ENCODE measurements at regions not wholly inside any gene's neighbourhood (a gene's known extent, or its start where the extent isn't known, plus 50 kb on each side); places are given as distances from the start of the nearest gene placed in this dataset.
"Not testable (repeated sequence)": the region's sequence is repeated elsewhere in the genome, so short reads cannot be mapped to it uniquely, and the experiment has no call there.

DNA sequence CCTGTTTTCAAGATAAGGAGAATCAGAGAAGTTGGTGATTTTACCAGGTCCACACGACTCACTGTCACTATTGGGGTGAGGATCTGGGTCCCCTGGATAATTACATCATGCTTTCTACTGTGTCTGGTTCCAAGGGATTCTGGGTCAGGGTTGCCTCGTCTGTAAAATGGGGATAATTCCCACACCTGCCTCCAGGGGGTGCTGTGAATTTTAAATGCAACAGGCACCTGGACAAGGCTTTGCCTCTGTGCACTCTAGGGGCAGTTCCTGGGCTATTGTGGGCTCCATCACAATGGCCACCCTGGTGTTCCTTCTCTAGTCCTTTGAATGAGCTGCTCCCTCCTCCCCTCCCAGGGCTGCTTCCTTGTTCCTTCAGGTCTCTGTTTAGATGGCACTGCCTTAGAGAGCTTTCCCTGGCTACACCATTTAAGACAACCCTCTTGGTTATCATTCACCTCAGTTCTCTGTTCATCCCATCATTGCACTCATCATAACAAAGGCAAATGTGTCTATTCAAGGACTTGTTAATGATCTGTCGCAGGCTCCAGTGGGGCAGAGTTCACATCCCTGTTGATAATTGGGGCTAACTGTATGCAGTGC lies 178.6 kb downstream of the MIAT start:
- no peak overlapping the region for H3K4me3 ChIP-seq (ENCODE audit: insufficient read depth, low read depth, low read length)
- H3K27me3 ChIP-seq (ENCODE audit: control insufficient read depth, insufficient read depth, low read length): no peaks in the 10 kb centered on the region
- DNase-seq: peak; percentile 83
- H3K36me3 ChIP-seq (replicated peaks; ENCODE audit: control insufficient read depth, insufficient read depth, low read length): no peaks in the 10 kb centered on the region

DNA sequence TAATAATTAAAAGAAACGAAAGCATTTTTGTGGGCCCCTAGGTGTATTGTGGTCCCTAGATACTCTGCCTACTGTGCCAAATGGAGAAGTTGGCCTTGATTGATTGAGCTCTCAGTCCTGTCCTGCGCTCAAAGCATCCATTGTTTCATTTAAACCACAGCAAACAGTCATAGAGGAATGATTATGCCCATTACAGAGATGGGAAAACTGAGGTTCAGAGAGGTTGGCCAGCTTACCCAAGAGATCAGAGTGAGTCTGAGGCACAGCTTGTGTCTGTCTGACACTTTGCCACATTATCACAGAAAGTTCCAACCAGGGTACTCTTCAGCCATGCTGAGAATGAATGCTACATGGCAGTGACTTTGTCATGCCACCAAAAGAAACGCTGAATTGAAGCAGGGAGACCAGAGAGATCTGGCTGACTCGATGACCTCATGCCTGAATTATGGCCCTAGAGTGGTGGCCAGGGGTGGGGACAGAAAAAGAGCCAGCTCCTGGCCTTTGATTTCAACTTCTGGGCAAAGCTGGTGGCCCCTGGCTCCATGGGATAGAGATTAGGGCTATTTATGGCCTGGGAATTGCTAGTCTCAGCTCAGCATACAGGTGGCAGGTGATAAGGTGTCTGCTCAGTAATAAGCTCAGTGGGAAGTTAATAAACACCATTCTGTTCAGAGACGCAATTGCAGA lies 180.5 kb downstream of the MIAT start:
- H3K27me3 ChIP-seq (ENCODE audit: control insufficient read depth, insufficient read depth, low read length): no peaks in the 10 kb centered on the region
- no peak overlapping the region for H3K4me3 ChIP-seq (ENCODE audit: insufficient read depth, low read depth, low read length)
- no peaks in the 10 kb centered on the region for H3K36me3 ChIP-seq (replicated peaks; ENCODE audit: control insufficient read depth, insufficient read depth, low read length)
- DNase-seq: no peak

DNA sequence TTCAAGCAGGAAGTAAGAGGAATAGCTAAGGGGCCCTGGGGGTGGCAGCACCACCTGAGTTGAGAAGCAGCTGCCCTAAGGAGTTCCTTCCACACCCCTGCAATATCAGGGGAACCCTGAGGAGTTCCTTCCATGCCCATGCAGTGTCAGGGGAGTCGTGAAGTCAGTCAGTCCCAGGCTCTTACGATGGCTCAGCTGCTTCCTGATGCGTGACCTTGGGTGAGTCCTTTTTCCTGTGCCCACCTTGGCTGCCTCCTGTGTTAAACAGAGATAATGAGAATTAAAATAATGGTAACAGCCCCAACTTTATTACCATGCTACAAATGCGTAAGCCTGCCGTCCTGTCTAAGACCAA lies 181.1 kb downstream of the MIAT start:
- Histone ChIP-seq H3K4me3 (ENCODE audit: insufficient read depth, low read depth, low read length) (no peak overlapping the region), H3K27me3 (ENCODE audit: control insufficient read depth, insufficient read depth, low read length) (no peaks in the 10 kb centered on the region), H3K36me3 (replicated peaks; ENCODE audit: control insufficient read depth, insufficient read depth, low read length) (no peaks in the 10 kb centered on the region)
- DNase-seq: no peak

DNA sequence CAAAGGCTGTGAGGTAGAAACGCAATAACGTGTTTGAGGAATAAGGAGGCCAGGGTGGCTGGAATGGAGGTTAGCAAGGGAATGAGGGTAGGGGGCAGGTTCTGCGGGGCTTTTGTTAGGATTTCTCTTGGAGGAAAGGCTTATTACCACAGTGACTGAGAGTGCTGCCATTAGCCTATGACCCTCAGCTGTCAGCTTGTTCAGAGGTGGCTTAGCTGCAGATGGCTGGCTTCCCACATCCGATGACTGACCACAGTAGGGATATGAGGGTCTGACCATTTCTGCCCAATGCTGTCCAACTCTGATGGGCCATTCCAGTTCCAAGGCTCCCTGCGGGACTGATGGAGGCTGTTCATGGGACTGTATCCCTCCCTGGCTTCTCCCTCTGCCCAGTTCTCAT lies 181.8 kb downstream of the MIAT start:
- Histone ChIP-seq H3K27me3 (ENCODE audit: control insufficient read depth, insufficient read depth, low read length) (no peaks in the 10 kb centered on the region), H3K4me3 (ENCODE audit: insufficient read depth, low read depth, low read length) (no peak overlapping the region), H3K36me3 (replicated peaks; ENCODE audit: control insufficient read depth, insufficient read depth, low read length) (no peaks in the 10 kb centered on the region)
- DNase-seq: no peak

DNA sequence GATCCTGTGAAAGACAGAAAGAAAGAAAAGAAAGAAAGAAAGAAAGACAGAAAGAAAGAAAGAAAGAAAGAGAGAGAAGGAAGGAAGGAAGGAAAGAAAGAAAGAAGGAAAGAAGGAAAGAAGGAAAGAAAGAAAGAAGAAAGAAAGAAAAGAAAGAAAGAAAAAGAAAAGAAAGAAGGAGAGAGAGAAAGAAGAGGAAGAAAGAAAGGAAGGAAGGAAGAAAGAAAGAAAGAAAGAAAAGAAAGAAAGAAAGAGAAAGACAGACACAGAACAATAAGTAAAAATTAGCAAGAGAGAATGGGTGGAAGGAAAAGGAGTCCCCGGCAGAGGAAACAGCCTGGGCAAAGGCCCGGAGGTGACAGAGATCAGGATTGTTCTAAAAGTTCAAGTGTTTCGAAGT lies 183.4 kb downstream of the MIAT start:
- not testable (repeated sequence) for H3K36me3 ChIP-seq (replicated peaks; ENCODE audit: control insufficient read depth, insufficient read depth, low read length); DNase-seq; H3K4me3 ChIP-seq (ENCODE audit: insufficient read depth, low read depth, low read length); H3K27me3 ChIP-seq (ENCODE audit: control insufficient read depth, insufficient read depth, low read length)

DNA sequence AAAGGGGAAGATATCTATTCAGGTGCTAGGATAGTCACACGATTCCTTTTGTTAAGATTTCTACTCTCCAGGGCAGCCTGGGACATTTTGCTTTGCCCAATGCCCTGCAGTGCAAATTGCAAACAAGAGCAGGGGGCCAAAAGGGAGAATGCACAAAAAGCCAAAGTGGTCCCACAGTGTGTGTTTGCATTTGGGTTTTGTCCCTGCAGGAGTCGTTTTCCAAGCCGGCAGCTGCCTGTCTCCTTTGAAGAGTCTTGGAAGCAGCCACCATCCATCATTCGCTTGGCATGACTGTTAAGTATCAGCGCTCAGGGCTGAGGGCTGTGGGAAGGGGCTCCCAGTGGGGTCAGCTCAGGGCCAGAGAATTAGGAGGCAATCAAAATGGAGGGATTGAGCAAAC lies 184.7 kb downstream of the MIAT start:
- H3K27me3 ChIP-seq (ENCODE audit: control insufficient read depth, insufficient read depth, low read length): no peaks in the 10 kb centered on the region
- H3K36me3 ChIP-seq (replicated peaks; ENCODE audit: control insufficient read depth, insufficient read depth, low read length): no peaks in the 10 kb centered on the region
- DNase-seq: no peak
- no peak overlapping the region for H3K4me3 ChIP-seq (ENCODE audit: insufficient read depth, low read depth, low read length)

DNA sequence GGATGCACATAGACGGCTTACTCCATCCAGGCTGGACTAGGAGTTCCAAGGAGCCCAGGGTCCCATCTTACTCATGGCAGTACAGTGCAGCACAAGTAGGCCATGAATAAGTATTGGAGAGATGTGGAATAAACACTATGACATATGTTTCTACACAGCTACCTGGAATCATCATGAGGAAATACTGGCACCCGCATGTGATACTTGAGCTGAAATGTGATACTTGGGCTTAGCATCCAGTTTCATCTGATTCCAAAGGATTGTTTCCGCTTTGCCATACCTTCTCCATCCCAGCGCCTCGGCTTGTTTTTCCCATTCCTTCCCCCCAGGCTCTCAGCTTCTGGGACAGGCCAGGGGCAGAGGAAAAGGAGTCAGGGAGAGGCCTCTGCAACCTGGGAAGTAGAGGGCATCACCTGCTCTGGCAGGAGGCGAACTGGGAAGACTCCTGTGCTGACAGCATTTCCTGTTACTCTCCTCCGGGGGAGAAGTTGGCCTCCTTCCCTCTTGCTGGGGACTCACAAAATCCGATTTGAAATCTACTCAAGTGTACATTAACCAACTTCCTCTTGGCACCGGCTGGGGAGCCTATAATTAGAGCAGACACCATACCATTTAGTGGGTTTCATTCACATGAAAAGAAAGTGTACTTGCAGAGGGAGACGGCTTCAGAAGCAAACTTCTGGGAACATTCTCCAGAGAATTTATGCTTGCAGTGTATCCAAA lies 187.8 kb downstream of the MIAT start:
- no peak overlapping the region for H3K4me3 ChIP-seq (ENCODE audit: insufficient read depth, low read depth, low read length)
- H3K36me3 ChIP-seq (replicated peaks; ENCODE audit: control insufficient read depth, insufficient read depth, low read length): no peaks in the 10 kb centered on the region
- no peaks in the 10 kb centered on the region for H3K27me3 ChIP-seq (ENCODE audit: control insufficient read depth, insufficient read depth, low read length)
- DNase-seq: no peak

DNA sequence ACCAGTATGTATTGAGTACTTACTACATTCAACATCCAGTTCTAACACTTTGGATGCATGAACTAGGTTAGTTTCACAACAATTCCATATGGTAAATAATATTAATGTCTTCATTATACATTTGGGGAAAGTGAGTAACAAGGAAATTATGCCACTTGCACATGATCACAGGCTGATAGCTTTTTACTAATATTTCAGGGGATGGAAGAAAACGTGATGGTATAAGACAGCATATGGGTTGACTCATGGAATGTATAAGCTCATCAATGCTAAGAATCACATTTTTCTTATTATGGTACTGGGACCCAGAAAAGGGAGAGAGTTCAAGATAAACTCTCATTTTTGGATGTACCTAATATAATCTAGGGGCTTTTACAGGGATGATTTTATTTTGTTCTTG lies 188.7 kb downstream of the MIAT start:
- no peak overlapping the region for H3K4me3 ChIP-seq (ENCODE audit: insufficient read depth, low read depth, low read length)
- DNase-seq: no peak
- H3K27me3 ChIP-seq (ENCODE audit: control insufficient read depth, insufficient read depth, low read length): no peaks in the 10 kb centered on the region
- H3K36me3 ChIP-seq (replicated peaks; ENCODE audit: control insufficient read depth, insufficient read depth, low read length): no peaks in the 10 kb centered on the region

DNA sequence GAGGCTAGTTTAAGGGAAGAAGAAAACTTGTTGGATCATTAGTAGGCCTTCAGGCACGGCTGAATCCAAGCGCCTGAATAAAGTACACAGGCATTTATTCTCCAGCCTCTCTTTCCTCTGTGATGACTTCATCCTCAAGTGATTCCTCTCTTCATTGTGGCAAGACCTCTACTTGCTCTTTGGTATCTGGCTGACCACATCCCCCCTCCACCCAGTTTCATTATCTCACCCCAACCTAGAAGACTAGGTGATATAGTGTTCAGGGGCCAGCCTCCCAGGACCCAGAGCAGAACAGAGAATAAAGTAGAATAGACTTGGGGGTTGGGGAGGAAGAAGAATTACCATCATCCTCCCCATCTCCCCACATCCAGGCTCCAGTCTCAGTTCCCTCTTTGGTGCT lies 189.3 kb downstream of the MIAT start:
- H3K27me3 ChIP-seq (ENCODE audit: control insufficient read depth, insufficient read depth, low read length): no peaks in the 10 kb centered on the region
- no peak overlapping the region for H3K4me3 ChIP-seq (ENCODE audit: insufficient read depth, low read depth, low read length)
- DNase-seq: no peak
- no peaks in the 10 kb centered on the region for H3K36me3 ChIP-seq (replicated peaks; ENCODE audit: control insufficient read depth, insufficient read depth, low read length)

DNA sequence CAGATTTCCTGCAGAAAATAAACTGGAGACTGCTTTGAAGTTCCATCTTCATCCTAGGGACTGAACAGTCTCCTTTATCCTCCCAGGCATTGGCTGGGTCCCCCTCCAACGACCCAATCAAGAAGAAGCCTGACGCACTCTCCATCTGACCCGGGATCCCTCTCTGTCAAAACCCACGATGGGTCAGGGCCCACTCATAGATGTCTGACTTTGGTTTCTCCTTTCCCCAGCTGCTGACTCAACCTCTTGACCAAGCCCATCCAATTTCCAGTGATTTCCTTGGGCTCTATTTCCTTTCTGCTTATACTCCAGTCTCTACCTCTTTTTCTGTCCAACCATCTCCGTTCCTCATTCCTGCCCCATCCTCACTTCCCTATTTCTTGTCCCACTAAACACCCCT lies 189.7 kb downstream of the MIAT start:
- Histone ChIP-seq H3K27me3 (ENCODE audit: control insufficient read depth, insufficient read depth, low read length) (no peaks in the 10 kb centered on the region), H3K36me3 (replicated peaks; ENCODE audit: control insufficient read depth, insufficient read depth, low read length) (no peaks in the 10 kb centered on the region), H3K4me3 (ENCODE audit: insufficient read depth, low read depth, low read length) (no peak overlapping the region)
- DNase-seq: no peak

DNA sequence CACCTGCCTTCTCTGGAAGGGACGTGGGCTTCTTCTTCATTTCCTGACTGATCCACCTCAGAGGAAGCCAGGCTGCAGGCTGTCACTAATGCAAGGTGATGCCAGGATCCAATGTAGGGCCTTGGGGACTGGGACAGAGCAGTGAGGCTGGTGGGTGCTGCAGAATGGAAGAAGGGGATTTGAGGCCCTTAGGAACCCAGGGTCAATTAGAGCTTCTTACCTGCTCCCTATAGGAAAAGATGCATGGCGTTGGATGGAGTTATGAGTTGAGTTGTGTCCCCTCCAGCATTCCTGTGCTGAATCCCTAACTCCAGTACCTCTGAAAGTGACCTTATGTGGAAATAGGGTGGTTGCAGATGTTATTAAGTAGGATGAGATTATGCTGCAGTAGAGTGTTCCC lies 190.4 kb downstream of the MIAT start:
- H3K27me3 ChIP-seq (ENCODE audit: control insufficient read depth, insufficient read depth, low read length): no peaks in the 10 kb centered on the region
- no peak overlapping the region for H3K4me3 ChIP-seq (ENCODE audit: insufficient read depth, low read depth, low read length)
- H3K36me3 ChIP-seq (replicated peaks; ENCODE audit: control insufficient read depth, insufficient read depth, low read length): no peaks in the 10 kb centered on the region
- DNase-seq: no peak

DNA sequence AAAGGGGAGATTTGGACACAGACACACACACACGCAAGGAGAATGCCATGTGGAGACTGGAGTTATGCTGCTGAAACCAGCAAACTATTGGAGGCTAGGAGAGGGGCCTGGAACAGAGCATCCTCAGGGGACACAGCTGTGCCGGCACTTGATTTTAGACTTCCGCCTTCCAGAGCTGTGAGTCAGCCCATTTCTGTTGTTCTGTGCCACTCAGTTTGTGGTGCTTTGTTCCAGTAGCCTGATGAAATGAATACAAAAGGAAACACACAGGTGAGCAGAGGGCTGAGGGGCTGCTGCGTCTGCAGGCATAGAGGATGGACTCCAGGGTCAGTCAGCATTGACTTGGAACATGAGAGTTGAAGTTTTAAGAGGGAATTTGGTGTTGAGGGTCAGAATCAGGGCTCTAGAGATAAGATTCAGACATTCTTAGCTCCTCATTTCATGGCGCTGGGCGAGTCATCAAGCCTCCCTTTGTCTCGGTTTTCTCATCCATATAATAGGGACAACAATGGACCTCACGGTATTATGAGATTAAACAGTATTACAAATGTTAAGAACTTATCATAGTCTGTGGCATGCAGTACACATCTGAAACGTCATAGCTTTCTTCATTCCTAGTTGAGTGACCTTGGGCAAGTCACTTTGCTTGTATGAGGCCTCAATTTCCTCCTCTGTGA lies 191.0 kb downstream of the MIAT start:
- Histone ChIP-seq H3K36me3 (replicated peaks; ENCODE audit: control insufficient read depth, insufficient read depth, low read length) (no peaks in the 10 kb centered on the region), H3K27me3 (ENCODE audit: control insufficient read depth, insufficient read depth, low read length) (no peaks in the 10 kb centered on the region), H3K4me3 (ENCODE audit: insufficient read depth, low read depth, low read length) (no peak overlapping the region)
- no peak for DNase-seq

DNA sequence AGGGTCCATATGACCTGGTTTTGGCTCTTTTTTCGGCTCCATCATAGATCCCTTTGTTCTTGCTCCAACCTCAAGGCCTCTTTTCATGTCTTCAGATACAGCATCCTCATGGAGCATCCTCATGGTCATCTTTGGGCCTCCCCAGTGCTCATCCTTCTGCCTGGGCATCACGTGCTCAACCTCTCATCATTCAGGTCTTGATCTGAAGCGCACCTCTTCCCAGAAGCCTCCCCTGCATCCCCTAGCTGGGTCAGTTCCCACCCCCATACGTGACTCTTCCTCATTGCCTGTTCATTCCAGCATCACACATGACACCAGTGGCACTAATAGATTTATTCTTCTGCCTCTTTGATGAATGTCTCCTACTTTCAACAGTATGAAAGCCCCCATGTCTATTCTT lies 192.2 kb downstream of the MIAT start:
- no peaks in the 10 kb centered on the region for H3K27me3 ChIP-seq (ENCODE audit: control insufficient read depth, insufficient read depth, low read length)
- DNase-seq: no peak
- H3K36me3 ChIP-seq (replicated peaks; ENCODE audit: control insufficient read depth, insufficient read depth, low read length): no peaks in the 10 kb centered on the region
- no peak overlapping the region for H3K4me3 ChIP-seq (ENCODE audit: insufficient read depth, low read depth, low read length)

DNA sequence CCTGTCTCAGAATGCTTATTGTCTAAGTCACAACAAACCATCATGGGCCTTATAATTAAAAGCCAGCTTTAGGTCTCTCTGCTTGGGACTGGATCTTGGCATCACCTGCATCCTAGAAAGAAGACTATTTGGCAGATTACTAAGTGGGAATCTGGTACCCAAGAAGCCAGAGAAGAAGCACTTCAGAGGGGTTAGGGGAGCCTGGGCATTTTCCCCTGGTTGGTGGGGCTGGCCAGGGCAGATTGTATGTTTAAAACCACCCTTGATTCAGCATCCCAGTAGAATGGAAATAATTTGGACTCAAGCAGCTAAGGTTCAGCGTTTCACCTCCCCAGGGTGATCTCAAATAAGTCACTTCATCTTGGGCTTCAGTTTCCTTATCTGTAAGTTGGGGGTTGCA lies 193.7 kb downstream of the MIAT start:
- H3K27me3 ChIP-seq (ENCODE audit: control insufficient read depth, insufficient read depth, low read length): no peaks in the 10 kb centered on the region
- no peak for DNase-seq
- no peak overlapping the region for H3K4me3 ChIP-seq (ENCODE audit: insufficient read depth, low read depth, low read length)
- H3K36me3 ChIP-seq (replicated peaks; ENCODE audit: control insufficient read depth, insufficient read depth, low read length): no peaks in the 10 kb centered on the region

DNA sequence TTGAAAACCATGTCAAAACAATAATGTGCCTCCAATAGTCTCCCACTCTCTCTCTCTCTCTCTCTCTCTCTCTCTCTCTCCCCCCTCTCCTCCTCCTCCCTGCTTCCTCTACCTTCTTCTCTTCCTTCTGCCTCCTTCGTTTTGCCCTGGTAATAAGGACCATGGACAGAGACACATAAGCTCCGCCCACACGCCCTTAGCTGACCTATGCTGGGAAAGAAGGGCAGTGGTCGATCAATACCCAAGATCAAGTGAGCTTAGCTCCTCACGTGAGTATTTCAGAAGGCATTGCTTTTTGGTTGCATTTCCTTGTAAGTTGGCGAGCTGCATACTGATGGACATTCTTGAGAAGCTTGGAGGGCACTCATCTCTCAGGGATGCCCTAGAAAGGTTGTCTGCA lies 194.8 kb downstream of the MIAT start:
- no peaks in the 10 kb centered on the region for H3K36me3 ChIP-seq (replicated peaks; ENCODE audit: control insufficient read depth, insufficient read depth, low read length)
- peak; percentile 57 for DNase-seq
- no peak overlapping the region for H3K4me3 ChIP-seq (ENCODE audit: insufficient read depth, low read depth, low read length)
- no peaks in the 10 kb centered on the region for H3K27me3 ChIP-seq (ENCODE audit: control insufficient read depth, insufficient read depth, low read length)

Measured in H7 (cell line).